ENCODE measurements at regions not wholly inside any gene's neighbourhood (a gene's known extent, or its start where the extent isn't known, plus 50 kb on each side); places are given as distances from the start of the nearest gene placed in this dataset.

GRCh38 chr6:80544976-80545722 is 438.7 kb downstream of the BCKDHB start:
- TF ChIP-seq, protein P1, sequence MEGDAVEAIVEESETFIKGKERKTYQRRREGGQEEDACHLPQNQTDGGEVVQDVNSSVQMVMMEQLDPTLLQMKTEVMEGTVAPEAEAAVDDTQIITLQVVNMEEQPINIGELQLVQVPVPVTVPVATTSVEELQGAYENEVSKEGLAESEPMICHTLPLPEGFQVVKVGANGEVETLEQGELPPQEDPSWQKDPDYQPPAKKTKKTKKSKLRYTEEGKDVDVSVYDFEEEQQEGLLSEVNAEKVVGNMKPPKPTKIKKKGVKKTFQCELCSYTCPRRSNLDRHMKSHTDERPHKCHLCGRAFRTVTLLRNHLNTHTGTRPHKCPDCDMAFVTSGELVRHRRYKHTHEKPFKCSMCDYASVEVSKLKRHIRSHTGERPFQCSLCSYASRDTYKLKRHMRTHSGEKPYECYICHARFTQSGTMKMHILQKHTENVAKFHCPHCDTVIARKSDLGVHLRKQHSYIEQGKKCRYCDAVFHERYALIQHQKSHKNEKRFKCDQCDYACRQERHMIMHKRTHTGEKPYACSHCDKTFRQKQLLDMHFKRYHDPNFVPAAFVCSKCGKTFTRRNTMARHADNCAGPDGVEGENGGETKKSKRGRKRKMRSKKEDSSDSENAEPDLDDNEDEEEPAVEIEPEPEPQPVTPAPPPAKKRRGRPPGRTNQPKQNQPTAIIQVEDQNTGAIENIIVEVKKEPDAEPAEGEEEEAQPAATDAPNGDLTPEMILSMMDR (IDR thresholded peaks at IDR 0.05) = no peak
- TF ChIP-seq ZFX (IDR thresholded peaks at IDR 0.05; ENCODE audit: borderline replicate concordance) = no peak

All from 22Rv1 (cell line).